Calu3 (cell line): ENCODE measurements at regions not wholly inside any gene's neighbourhood (a gene's known extent, or its start where the extent isn't known, plus 50 kb on each side); places are given as distances from the start of the nearest gene placed in this dataset.

Experiments used
- BruUV-seq: library from RNA; stranded (reverse); fragments of 400-500 nt; replicated peaks from 2 replicates; lab custom pipeline; 2021; lab: Mats Ljungman, UMichigan
- CTCF ChIA-PET: fragments of 300-600 bp; sonication (Branson Sonifier 250); formaldehyde crosslinking; loops from one replicate; lab custom pipeline; 2022; ENCODE audit warnings: antibody characterized with exemption; lab: Charles Lee
- DNase-seq: peaks from one replicate; pipeline ENCODE4 v3.0.0; 2022
- H3K27ac Mint-ChIP-seq: one replicate; pipeline ENCODE4 v1.8.0; 2022; ENCODE audit warnings: mixed read lengths; ENCODE audit not compliant: unreplicated experiment
- H3K27me3 Mint-ChIP-seq: one replicate; pipeline ENCODE4 v1.8.0; 2022; ENCODE audit warnings: mixed read lengths; ENCODE audit not compliant: unreplicated experiment
- H3K36me3 Mint-ChIP-seq: one replicate; pipeline ENCODE4 v1.8.0; 2022; ENCODE audit warnings: mild to moderate bottlenecking, moderate library complexity, mixed read lengths; ENCODE audit not compliant: insufficient read depth, unreplicated experiment
- H3K4me1 Mint-ChIP-seq: one replicate; pipeline ENCODE4 v1.8.0; 2022; ENCODE audit warnings: mild to moderate bottlenecking, low read depth, mixed read lengths; ENCODE audit not compliant: unreplicated experiment
- H3K4me3 Mint-ChIP-seq: one replicate; pipeline ENCODE4 v1.8.0; 2022; ENCODE audit warnings: mild to moderate bottlenecking, low read depth, moderate library complexity, mixed read lengths; ENCODE audit not compliant: unreplicated experiment
- H3K9me3 Mint-ChIP-seq: one replicate; pipeline ENCODE4 v1.8.0; 2022; ENCODE audit warnings: low read depth, mixed read lengths; ENCODE audit not compliant: unreplicated experiment
- intact Hi-C: fragments of 100-400 bp; cut with micrococcal nuclease; formaldehyde crosslinking; loops from one replicate; pipeline ENCODE4 v1.10.0; 2022; ENCODE audit not compliant: unreplicated experiment
- TF ChIP-seq, protein P1 (sequence below): fragments of 200-600 bp; IDR thresholded peaks from one replicate; pipeline ENCODE4 v1.8.0; 2022; ENCODE audit warnings: antibody characterized with exemption; ENCODE audit not compliant: unreplicated experiment

DNA sequence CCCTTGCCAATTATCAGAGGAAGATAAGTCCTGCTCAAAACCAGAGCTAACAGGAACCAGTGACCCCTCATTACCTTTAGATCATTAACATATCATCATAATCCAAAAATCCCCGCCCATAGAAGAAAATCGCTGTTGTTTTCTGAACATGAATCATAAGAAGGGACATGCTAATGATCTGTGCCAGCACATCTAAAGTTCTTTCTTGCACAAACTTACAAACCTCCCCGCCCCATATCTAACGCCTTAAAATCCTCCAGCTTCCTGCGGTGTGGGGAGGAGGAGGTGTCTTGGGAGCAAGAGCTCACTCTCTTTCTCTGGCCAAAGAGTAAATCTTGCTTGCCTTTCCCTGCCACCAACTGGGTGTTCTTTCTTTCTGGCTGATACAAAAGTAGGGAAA is 78.3 kb downstream of the IRX3 start:
- no peak for DNase-seq
- no TSS peak for BruUV-seq
- H3K36me3 Mint-ChIP-seq = no peaks in the 10 kb centered on the region
- H3K9me3 Mint-ChIP-seq = no peaks in the 10 kb centered on the region
- no peaks in the 10 kb centered on the region for H3K4me1 Mint-ChIP-seq
- no peak overlapping the region for H3K27ac Mint-ChIP-seq
- CTCF ChIA-PET = no interaction called here
- peaks cover 99% of the 10 kb centered on the region for H3K27me3 Mint-ChIP-seq
- TF ChIP-seq, protein P1, sequence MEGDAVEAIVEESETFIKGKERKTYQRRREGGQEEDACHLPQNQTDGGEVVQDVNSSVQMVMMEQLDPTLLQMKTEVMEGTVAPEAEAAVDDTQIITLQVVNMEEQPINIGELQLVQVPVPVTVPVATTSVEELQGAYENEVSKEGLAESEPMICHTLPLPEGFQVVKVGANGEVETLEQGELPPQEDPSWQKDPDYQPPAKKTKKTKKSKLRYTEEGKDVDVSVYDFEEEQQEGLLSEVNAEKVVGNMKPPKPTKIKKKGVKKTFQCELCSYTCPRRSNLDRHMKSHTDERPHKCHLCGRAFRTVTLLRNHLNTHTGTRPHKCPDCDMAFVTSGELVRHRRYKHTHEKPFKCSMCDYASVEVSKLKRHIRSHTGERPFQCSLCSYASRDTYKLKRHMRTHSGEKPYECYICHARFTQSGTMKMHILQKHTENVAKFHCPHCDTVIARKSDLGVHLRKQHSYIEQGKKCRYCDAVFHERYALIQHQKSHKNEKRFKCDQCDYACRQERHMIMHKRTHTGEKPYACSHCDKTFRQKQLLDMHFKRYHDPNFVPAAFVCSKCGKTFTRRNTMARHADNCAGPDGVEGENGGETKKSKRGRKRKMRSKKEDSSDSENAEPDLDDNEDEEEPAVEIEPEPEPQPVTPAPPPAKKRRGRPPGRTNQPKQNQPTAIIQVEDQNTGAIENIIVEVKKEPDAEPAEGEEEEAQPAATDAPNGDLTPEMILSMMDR = no peak
- intact Hi-C loops = no loop called here
- H3K4me3 Mint-ChIP-seq = no peak overlapping the region

DNA sequence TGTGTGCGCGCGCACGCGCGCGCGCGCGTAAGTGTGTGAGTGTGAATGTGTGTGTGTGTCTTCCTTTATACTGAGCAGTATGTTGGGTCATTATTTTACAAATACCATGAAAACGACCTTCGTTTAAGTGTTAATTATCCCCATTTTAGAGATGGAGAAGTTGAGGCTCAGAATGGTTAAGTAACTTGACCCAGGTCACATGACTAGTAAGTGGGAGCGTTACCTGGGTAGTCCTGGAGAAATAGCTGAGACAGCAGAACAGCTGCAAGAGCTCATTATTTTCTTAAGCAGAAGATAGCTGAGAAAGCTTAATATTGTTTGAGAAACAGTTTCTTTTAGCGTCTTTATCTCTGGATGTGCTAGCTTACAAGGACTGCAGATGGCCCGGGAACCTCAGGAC is 78.8 kb downstream of the IRX3 start:
- H3K4me3 Mint-ChIP-seq = no peak overlapping the region
- CTCF ChIA-PET = no interaction called here
- no peak for DNase-seq
- TF ChIP-seq, protein P1 = no peak
- no peaks in the 10 kb centered on the region for H3K4me1 Mint-ChIP-seq
- H3K27ac Mint-ChIP-seq = no peak overlapping the region
- H3K36me3 Mint-ChIP-seq = no peaks in the 10 kb centered on the region
- intact Hi-C loops = no loop called here
- no TSS peak for BruUV-seq
- no peaks in the 10 kb centered on the region for H3K9me3 Mint-ChIP-seq
- peaks cover 99% of the 10 kb centered on the region for H3K27me3 Mint-ChIP-seq

DNA sequence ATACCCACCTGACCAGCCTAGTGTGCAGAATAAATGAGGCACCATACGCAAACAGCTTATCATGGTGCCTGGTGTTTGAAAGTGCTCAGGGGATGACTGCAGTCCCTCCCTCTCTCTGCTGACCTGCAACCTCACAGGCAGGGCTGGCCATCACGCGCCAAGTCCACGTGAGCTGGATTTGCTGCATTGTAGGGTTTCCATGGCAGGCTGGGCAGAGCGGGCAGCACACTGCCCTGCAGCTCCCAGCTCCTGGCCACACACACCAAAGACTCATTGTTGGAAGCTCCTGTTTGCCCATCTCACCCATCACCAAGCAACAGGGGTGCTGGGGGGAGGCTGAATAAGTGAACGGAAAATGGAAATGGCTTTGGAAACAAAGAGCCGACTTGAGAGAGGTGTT is 81.8 kb downstream of the IRX3 start:
- H3K36me3 Mint-ChIP-seq = no peaks in the 10 kb centered on the region
- intact Hi-C loops = no loop called here
- CTCF ChIA-PET = no interaction called here
- TF ChIP-seq, protein P1 = no peak
- DNase-seq = no peak
- no TSS peak for BruUV-seq
- H3K27ac Mint-ChIP-seq = no peak overlapping the region
- H3K4me1 Mint-ChIP-seq = no peaks in the 10 kb centered on the region
- H3K9me3 Mint-ChIP-seq = no peaks in the 10 kb centered on the region
- no peak overlapping the region for H3K4me3 Mint-ChIP-seq
- peaks cover 81% of the 10 kb centered on the region for H3K27me3 Mint-ChIP-seq

DNA sequence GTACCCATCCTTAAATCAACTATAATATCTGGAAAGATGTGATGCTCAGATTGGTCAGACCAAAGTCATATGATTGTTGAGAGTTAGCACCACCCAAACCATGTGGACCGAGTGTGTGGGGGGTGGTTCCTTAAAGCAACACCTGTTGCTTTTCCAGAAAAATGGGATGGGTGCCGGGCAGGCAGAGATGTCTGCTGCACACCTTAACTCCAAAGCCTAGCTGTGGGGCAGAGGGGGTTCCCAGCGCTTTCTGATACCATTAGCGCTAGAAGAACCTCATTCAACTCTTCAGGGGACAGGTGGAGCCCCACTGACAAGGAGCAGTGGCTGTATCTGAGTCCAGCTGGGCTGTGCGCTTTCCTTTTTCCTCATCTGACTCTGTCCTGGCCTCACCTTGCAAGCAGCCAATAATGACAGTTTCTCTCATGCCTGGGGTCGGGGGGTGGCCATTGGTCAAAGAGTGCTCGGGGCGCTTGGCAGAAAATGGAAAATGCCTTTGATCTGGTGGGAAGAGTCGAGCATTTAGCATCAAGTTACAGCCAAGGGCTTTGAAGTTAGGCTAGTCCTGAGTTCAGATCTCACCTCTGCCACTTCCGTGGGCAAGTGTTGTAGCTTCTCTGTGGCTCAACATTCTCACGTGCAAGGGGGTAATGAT is 82.6 kb downstream of the IRX3 start:
- peaks cover 80% of the 10 kb centered on the region for H3K27me3 Mint-ChIP-seq
- intact Hi-C loops = no loop called here
- no TSS peak for BruUV-seq
- TF ChIP-seq, protein P1 = no peak
- DNase-seq = no peak
- H3K27ac Mint-ChIP-seq = no peak overlapping the region
- no peaks in the 10 kb centered on the region for H3K36me3 Mint-ChIP-seq
- H3K4me3 Mint-ChIP-seq = no peak overlapping the region
- CTCF ChIA-PET = no interaction called here
- no peaks in the 10 kb centered on the region for H3K4me1 Mint-ChIP-seq
- H3K9me3 Mint-ChIP-seq = no peaks in the 10 kb centered on the region
